ENCODE measurements at regions not wholly inside any gene's neighbourhood (a gene's known extent, or its start where the extent isn't known, plus 50 kb on each side); places are given as distances from the start of the nearest gene placed in this dataset.

GRCh38 chr5:99686538-99686937 lies 757.7 kb upstream of the CHD1 start:
- TF ChIP-seq, protein P1, sequence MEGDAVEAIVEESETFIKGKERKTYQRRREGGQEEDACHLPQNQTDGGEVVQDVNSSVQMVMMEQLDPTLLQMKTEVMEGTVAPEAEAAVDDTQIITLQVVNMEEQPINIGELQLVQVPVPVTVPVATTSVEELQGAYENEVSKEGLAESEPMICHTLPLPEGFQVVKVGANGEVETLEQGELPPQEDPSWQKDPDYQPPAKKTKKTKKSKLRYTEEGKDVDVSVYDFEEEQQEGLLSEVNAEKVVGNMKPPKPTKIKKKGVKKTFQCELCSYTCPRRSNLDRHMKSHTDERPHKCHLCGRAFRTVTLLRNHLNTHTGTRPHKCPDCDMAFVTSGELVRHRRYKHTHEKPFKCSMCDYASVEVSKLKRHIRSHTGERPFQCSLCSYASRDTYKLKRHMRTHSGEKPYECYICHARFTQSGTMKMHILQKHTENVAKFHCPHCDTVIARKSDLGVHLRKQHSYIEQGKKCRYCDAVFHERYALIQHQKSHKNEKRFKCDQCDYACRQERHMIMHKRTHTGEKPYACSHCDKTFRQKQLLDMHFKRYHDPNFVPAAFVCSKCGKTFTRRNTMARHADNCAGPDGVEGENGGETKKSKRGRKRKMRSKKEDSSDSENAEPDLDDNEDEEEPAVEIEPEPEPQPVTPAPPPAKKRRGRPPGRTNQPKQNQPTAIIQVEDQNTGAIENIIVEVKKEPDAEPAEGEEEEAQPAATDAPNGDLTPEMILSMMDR (IDR thresholded peaks at IDR 0.05) = no peak
- TF ChIP-seq POLR2A (IDR thresholded peaks at IDR 0.05) = no peak

All from esophagus squamous epithelium (tissue), 4 donors.